ENCODE measurements at regions not wholly inside any gene's neighbourhood (a gene's known extent, or its start where the extent isn't known, plus 50 kb on each side); places are given as distances from the start of the nearest gene placed in this dataset.

GRCh38 chr5:8540317-8540716 lies 671.4 kb downstream of the MTRR start:
- no peak overlapping the region for H3K27ac ChIP-seq
- WGBS, 2 donors (ENCODE audit: low coverage in 1 of 2) = 77 to 80% methylated on average over 1 to 2 of the region's 2 CpGs
- H3K27me3 ChIP-seq = no peaks in the 10 kb centered on the region
- in situ Hi-C loops (cut with MboI; ENCODE audit: low pct_ligation_motif_present in 1 of 4, low pct_unique_long_range_greater_than_20kb in 1 of 4, low sequenced_read_pairs in 3 of 4) = no loop called here
- H3K36me3 ChIP-seq = no peaks in the 10 kb centered on the region
- H3K9me3 ChIP-seq = no peaks in the 10 kb centered on the region
- no peak overlapping the region for H3K4me3 ChIP-seq
- no peaks in the 10 kb centered on the region for H3K4me1 ChIP-seq
- no peak for DNase-seq
- intact Hi-C loops (cut with DNase I; ENCODE audit: low total_unique reads) = no loop called here
- TF ChIP-seq CTCF (IDR thresholded peaks at IDR 0.05) (no peak), POLR2A (IDR thresholded peaks at IDR 0.05) (no peak)

- TF ChIP-seq EP300 (IDR thresholded peaks at IDR 0.05; ENCODE audit: low read depth) (no peak), CTCF (IDR thresholded peaks at IDR 0.05) (no peak)
- WGBS, 2 donors (ENCODE audit: low coverage in 1 of 2) = 75 to 79% methylated on average over 4 of the region's 4 CpGs
- in situ Hi-C loops (cut with MboI; ENCODE audit: low pct_ligation_motif_present in 1 of 4, low pct_unique_long_range_greater_than_20kb in 1 of 4, low sequenced_read_pairs in 3 of 4) = no loop called here
- no peaks in the 10 kb centered on the region for H3K36me3 ChIP-seq
- H3K9me3 ChIP-seq = no peaks in the 10 kb centered on the region
- intact Hi-C loops (cut with DNase I; ENCODE audit: low total_unique reads) = no loop called here
- no peak overlapping the region for H3K4me3 ChIP-seq
- H3K27ac ChIP-seq = no peak overlapping the region
- H3K4me1 ChIP-seq = no peaks in the 10 kb centered on the region
- H3K27me3 ChIP-seq = no peaks in the 10 kb centered on the region
- no peak for DNase-seq
Observed at GRCh38 chr5:8550921-8551320, 682.0 kb downstream of the MTRR start.

- TF ChIP-seq POLR2AphosphoS5 (IDR thresholded peaks at IDR 0.05) = no peak
- in situ Hi-C loops (cut with MboI; ENCODE audit: low pct_ligation_motif_present in 1 of 4, low pct_unique_long_range_greater_than_20kb in 1 of 4, low sequenced_read_pairs in 3 of 4) = no loop called here
- no peaks in the 10 kb centered on the region for H3K4me1 ChIP-seq
Observed at GRCh38 chr5:8553364-8553763, 684.4 kb downstream of the MTRR start.

GRCh38 chr5:8557728-8558127 lies 688.8 kb downstream of the MTRR start:
- Histone ChIP-seq H3K27me3 (no peaks in the 10 kb centered on the region), H3K4me1 (no peaks in the 10 kb centered on the region), H3K36me3 (no peaks in the 10 kb centered on the region), H3K4me3 (no peak overlapping the region), H3K9me3 (no peaks in the 10 kb centered on the region), H3K27ac (no peak overlapping the region)
- 53 to 61% methylated on average over 3 of the region's 3 CpGs for WGBS, 2 donors (ENCODE audit: low coverage in 1 of 2)
- no peak for DNase-seq
- TF ChIP-seq POLR2A (IDR thresholded peaks at IDR 0.05) (no peak), EP300 (IDR thresholded peaks at IDR 0.05; ENCODE audit: low read depth) (no peak), POLR2AphosphoS5 (IDR thresholded peaks at IDR 0.05) (no peak), CTCF (IDR thresholded peaks at IDR 0.05) (no peak)
- intact Hi-C loops (cut with DNase I; ENCODE audit: low total_unique reads) = no loop called here
- in situ Hi-C loops (cut with MboI; ENCODE audit: low pct_ligation_motif_present in 1 of 4, low pct_unique_long_range_greater_than_20kb in 1 of 4, low sequenced_read_pairs in 3 of 4) = no loop called here

More at GRCh38 chr5:8553364-8553763, 684.4 kb downstream of the MTRR start:
- Histone ChIP-seq H3K9me3 (no peaks in the 10 kb centered on the region), H3K36me3 (no peaks in the 10 kb centered on the region), H3K4me3 (no peak overlapping the region), H3K27me3 (no peaks in the 10 kb centered on the region), H3K27ac (no peak overlapping the region)
- DNase-seq = no peak
- intact Hi-C loops (cut with DNase I; ENCODE audit: low total_unique reads) = no loop called here

GRCh38 chr5:8560776-8561175 lies 691.8 kb downstream of the MTRR start:
- in situ Hi-C loops (cut with MboI; ENCODE audit: low pct_ligation_motif_present in 1 of 4, low pct_unique_long_range_greater_than_20kb in 1 of 4, low sequenced_read_pairs in 3 of 4) = no loop called here
- DNase-seq = no peak
- WGBS, 2 donors (ENCODE audit: low coverage in 1 of 2) = 78 to 85% methylated on average over 2 of the region's 2 CpGs
- TF ChIP-seq EP300 (IDR thresholded peaks at IDR 0.05; ENCODE audit: low read depth) (no peak), POLR2A (IDR thresholded peaks at IDR 0.05) (no peak), CTCF (IDR thresholded peaks at IDR 0.05) (no peak), POLR2AphosphoS5 (IDR thresholded peaks at IDR 0.05) (no peak)
- no peak overlapping the region for H3K27ac ChIP-seq
- H3K4me1 ChIP-seq = no peaks in the 10 kb centered on the region
- intact Hi-C loops (cut with DNase I; ENCODE audit: low total_unique reads) = no loop called here
- H3K36me3 ChIP-seq = no peaks in the 10 kb centered on the region
- H3K4me3 ChIP-seq = no peak overlapping the region
- H3K27me3 ChIP-seq = no peaks in the 10 kb centered on the region
- no peaks in the 10 kb centered on the region for H3K9me3 ChIP-seq

All from transverse colon (tissue), 4 donors.